OCI-LY1 (cell line): ENCODE measurements at regions not wholly inside any gene's neighbourhood (a gene's known extent, or its start where the extent isn't known, plus 50 kb on each side); places are given as distances from the start of the nearest gene placed in this dataset.

Source experiments
- EZH2 ChIP-seq: fragments of 200-600 bp; sonication (generic), shearing (Covaris generic); IDR thresholded peaks from 2 replicates; pipeline ENCODE4 v1.8.0; 2017; ENCODE audit warnings: borderline replicate concordance, mixed run types, mild to moderate bottlenecking, antibody characterized with exemption, low read length, moderate library complexity, mixed read lengths
- TF ChIP-seq, protein P1 (sequence below): fragments of 200-600 bp; sonication (generic), shearing (Covaris generic); IDR thresholded peaks from 2 replicates; pipeline ENCODE4 v1.5.1; 2017; ENCODE audit warnings: mild to moderate bottlenecking, antibody characterized with exemption, low read length, moderate library complexity, mixed read lengths

DNA sequence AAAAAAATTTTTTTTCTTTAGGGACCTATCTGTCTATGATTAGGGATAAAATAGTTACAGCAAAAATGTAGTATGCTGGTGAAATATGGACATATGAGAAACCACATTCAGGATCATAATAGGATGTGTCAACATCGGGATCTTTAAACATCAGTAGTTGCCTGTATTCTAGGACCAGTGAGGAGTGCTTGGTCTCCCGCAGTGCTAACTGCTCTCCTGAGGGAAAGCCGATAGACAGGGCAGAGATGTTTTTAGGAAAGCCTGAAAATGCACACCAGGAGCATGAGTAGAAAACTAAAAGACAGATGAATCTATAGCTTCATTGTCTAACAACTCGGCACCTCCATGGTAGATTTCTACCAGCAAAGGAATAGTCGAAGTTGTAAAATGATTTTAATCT lies 178.1 kb upstream of the SMIM31 start:
- TF ChIP-seq, protein P1, sequence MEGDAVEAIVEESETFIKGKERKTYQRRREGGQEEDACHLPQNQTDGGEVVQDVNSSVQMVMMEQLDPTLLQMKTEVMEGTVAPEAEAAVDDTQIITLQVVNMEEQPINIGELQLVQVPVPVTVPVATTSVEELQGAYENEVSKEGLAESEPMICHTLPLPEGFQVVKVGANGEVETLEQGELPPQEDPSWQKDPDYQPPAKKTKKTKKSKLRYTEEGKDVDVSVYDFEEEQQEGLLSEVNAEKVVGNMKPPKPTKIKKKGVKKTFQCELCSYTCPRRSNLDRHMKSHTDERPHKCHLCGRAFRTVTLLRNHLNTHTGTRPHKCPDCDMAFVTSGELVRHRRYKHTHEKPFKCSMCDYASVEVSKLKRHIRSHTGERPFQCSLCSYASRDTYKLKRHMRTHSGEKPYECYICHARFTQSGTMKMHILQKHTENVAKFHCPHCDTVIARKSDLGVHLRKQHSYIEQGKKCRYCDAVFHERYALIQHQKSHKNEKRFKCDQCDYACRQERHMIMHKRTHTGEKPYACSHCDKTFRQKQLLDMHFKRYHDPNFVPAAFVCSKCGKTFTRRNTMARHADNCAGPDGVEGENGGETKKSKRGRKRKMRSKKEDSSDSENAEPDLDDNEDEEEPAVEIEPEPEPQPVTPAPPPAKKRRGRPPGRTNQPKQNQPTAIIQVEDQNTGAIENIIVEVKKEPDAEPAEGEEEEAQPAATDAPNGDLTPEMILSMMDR = no peak
- TF ChIP-seq EZH2 = no peak
